Osteoblast (primary cell): ENCODE measurements at regions not wholly inside any gene's neighbourhood (a gene's known extent, or its start where the extent isn't known, plus 50 kb on each side); places are given as distances from the start of the nearest gene placed in this dataset.

ENCODE experiments used
- DNase-seq: peaks from one replicate; pipeline ENCODE4 v3.0.0; 2011; ENCODE audit warnings: low spot score, mixed read lengths; ENCODE audit not compliant: insufficient read length; ENCODE audit errors: missing footprints
- H2AFZ ChIP-seq: 2 replicates; pipeline ENCODE4 v1.6.0; 2011; ENCODE audit warnings: mild to moderate bottlenecking, low read length
- H3K27ac ChIP-seq: 2 replicates; pipeline ENCODE4 v1.5.1; 2011; ENCODE audit warnings: mild to moderate bottlenecking, low read depth, low read length, moderate library complexity
- H3K27me3 ChIP-seq: 2 replicates; pipeline ENCODE4 v1.6.0; 2012; ENCODE audit warnings: mild to moderate bottlenecking, control low read depth, inconsistent platforms, low read length, moderate library complexity; ENCODE audit not compliant: insufficient read depth
- H3K36me3 ChIP-seq: 2 replicates; pipeline ENCODE4 v1.5.1; 2011; ENCODE audit warnings: mild to moderate bottlenecking, low read length, control low read depth, moderate library complexity; ENCODE audit not compliant: insufficient read depth
- H3K4me1 ChIP-seq: 2 replicates; pipeline ENCODE4 v1.5.1; 2011; ENCODE audit warnings: mild to moderate bottlenecking, low read length, control low read depth, moderate library complexity; ENCODE audit not compliant: insufficient read depth
- H3K4me2 ChIP-seq: 2 replicates; pipeline ENCODE4 v1.6.0; 2011; ENCODE audit warnings: mild to moderate bottlenecking, low read length; ENCODE audit not compliant: insufficient read depth
- H3K4me3 ChIP-seq: fragments of 200-600 bp; sonication (generic); 3 replicates; pipeline ENCODE4 v1.5.1; 2012; ENCODE audit warnings: mild to moderate bottlenecking, low read length, inconsistent platforms; ENCODE audit not compliant: insufficient read depth
- H3K79me2 ChIP-seq: 2 replicates; pipeline ENCODE4 v1.6.0; 2012; ENCODE audit warnings: mild to moderate bottlenecking, low read length, control low read depth, inconsistent platforms; ENCODE audit not compliant: insufficient read depth
- H3K9me3 ChIP-seq: 2 replicates; pipeline ENCODE4 v1.5.1; 2011; ENCODE audit warnings: low read depth, low read length, control low read depth
- H4K20me1 ChIP-seq: 2 replicates; pipeline ENCODE4 v1.6.0; 2012; ENCODE audit warnings: mild to moderate bottlenecking, low read length, control low read depth; ENCODE audit not compliant: insufficient read depth
- TF ChIP-seq, protein P1 (sequence below): IDR thresholded peaks from 2 replicates; pipeline ENCODE4 v1.5.1; 2011; ENCODE audit warnings: mild to moderate bottlenecking, low read depth, low read length, moderate library complexity; ENCODE audit errors: extremely low read depth

- no peaks in the 10 kb centered on the region for H4K20me1 ChIP-seq
- no peak for DNase-seq
- H3K27ac ChIP-seq: no peak overlapping the region
- no peak overlapping the region for H3K4me2 ChIP-seq
- no peaks in the 10 kb centered on the region for H3K9me3 ChIP-seq
- no peaks in the 10 kb centered on the region for H3K36me3 ChIP-seq
- TF ChIP-seq, protein P1, sequence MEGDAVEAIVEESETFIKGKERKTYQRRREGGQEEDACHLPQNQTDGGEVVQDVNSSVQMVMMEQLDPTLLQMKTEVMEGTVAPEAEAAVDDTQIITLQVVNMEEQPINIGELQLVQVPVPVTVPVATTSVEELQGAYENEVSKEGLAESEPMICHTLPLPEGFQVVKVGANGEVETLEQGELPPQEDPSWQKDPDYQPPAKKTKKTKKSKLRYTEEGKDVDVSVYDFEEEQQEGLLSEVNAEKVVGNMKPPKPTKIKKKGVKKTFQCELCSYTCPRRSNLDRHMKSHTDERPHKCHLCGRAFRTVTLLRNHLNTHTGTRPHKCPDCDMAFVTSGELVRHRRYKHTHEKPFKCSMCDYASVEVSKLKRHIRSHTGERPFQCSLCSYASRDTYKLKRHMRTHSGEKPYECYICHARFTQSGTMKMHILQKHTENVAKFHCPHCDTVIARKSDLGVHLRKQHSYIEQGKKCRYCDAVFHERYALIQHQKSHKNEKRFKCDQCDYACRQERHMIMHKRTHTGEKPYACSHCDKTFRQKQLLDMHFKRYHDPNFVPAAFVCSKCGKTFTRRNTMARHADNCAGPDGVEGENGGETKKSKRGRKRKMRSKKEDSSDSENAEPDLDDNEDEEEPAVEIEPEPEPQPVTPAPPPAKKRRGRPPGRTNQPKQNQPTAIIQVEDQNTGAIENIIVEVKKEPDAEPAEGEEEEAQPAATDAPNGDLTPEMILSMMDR: peak; percentile 26
- H3K4me3 ChIP-seq: no peak overlapping the region
- H3K79me2 ChIP-seq: no peaks in the 10 kb centered on the region
- no peaks in the 10 kb centered on the region for H3K4me1 ChIP-seq
- no peak overlapping the region for H2AFZ ChIP-seq
- H3K27me3 ChIP-seq: no peaks in the 10 kb centered on the region
Measured at GRCh38 chrX:106220177-106220576, 52.1 kb downstream of the PWWP3B start.

- H3K79me2 ChIP-seq: no peaks in the 10 kb centered on the region
- TF ChIP-seq, protein P1: no peak
- no peak for DNase-seq
- H3K27ac ChIP-seq: no peak overlapping the region
- H3K27me3 ChIP-seq: no peaks in the 10 kb centered on the region
- H3K9me3 ChIP-seq: no peaks in the 10 kb centered on the region
- no peak overlapping the region for H3K4me3 ChIP-seq
- H3K4me2 ChIP-seq: no peak overlapping the region
- no peaks in the 10 kb centered on the region for H3K36me3 ChIP-seq
- H2AFZ ChIP-seq: no peak overlapping the region
- no peaks in the 10 kb centered on the region for H3K4me1 ChIP-seq
- no peaks in the 10 kb centered on the region for H4K20me1 ChIP-seq
Measured at GRCh38 chrX:106243376-106243775, 75.3 kb downstream of the PWWP3B start.

GRCh38 chrX:106246511-106246910 lies 78.4 kb downstream of the PWWP3B start:
- DNase-seq: no peak
- TF ChIP-seq, protein P1: no peak
- Histone ChIP-seq H2AFZ (no peak overlapping the region), H3K36me3 (no peaks in the 10 kb centered on the region), H3K27ac (no peak overlapping the region), H3K4me1 (no peaks in the 10 kb centered on the region), H4K20me1 (no peaks in the 10 kb centered on the region), H3K79me2 (no peaks in the 10 kb centered on the region), H3K4me2 (no peak overlapping the region), H3K9me3 (no peaks in the 10 kb centered on the region), H3K4me3 (no peak overlapping the region), H3K27me3 (no peaks in the 10 kb centered on the region)

GRCh38 chrX:106247162-106247561 lies 79.1 kb downstream of the PWWP3B start:
- H2AFZ ChIP-seq: no peak overlapping the region
- no peaks in the 10 kb centered on the region for H3K36me3 ChIP-seq
- H3K27me3 ChIP-seq: no peaks in the 10 kb centered on the region
- no peak overlapping the region for H3K4me3 ChIP-seq
- no peaks in the 10 kb centered on the region for H3K4me1 ChIP-seq
- no peak for DNase-seq
- TF ChIP-seq, protein P1: no peak
- no peaks in the 10 kb centered on the region for H3K9me3 ChIP-seq
- H3K4me2 ChIP-seq: no peak overlapping the region
- H3K27ac ChIP-seq: no peak overlapping the region
- no peaks in the 10 kb centered on the region for H4K20me1 ChIP-seq
- no peaks in the 10 kb centered on the region for H3K79me2 ChIP-seq
